Lower leg skin (tissue), 4 donors: ENCODE measurements at regions not wholly inside any gene's neighbourhood (a gene's known extent, or its start where the extent isn't known, plus 50 kb on each side); places are given as distances from the start of the nearest gene placed in this dataset.

Experiments
- DNase-seq, 2 donors: peaks; one replicate each; pipeline ENCODE4 v3.0.0-alpha.2; 2019; ENCODE audit warnings: low spot score in 2 of 2
- H3K4me3 ChIP-seq: fragments of 200-600 bp; sonication (generic); 2 replicates; pipeline ENCODE4 v1.5.1; 2017; ENCODE audit warnings: mild to moderate bottlenecking, low read depth; ENCODE audit not compliant: poor library complexity, severe bottlenecking
- POLR2A ChIP-seq, 2 donors: fragments of 450-650 bp; IDR thresholded peaks; one replicate each; pipeline ENCODE4 v1.6.1; 2016 to 2017; ENCODE audit warnings: antibody characterized with exemption in 2 of 2, mild to moderate bottlenecking in 1 of 2, moderate library complexity in 1 of 2
- WGBS, 2 donors: methylation state at CpG; one replicate each; pipeline ENCODE4 v1.1.5; 2018; 5-methylcytosine and 5-hydroxymethylcytosine counted together
- intact Hi-C: fragments of 100-400 bp; cut with DNase I; formaldehyde crosslinking; loops from one replicate; pipeline ENCODE4 v1.15.0; 2023; ENCODE audit warnings: low total_unique reads
- TF ChIP-seq, protein P1 (sequence below), 3 donors: fragments of 450-650 bp; IDR thresholded peaks; one replicate each; pipeline ENCODE4 v1.5.1; 2016; ENCODE audit warnings: antibody characterized with exemption in 3 of 3, mild to moderate bottlenecking in 3 of 3, moderate library complexity in 2 of 3

DNA sequence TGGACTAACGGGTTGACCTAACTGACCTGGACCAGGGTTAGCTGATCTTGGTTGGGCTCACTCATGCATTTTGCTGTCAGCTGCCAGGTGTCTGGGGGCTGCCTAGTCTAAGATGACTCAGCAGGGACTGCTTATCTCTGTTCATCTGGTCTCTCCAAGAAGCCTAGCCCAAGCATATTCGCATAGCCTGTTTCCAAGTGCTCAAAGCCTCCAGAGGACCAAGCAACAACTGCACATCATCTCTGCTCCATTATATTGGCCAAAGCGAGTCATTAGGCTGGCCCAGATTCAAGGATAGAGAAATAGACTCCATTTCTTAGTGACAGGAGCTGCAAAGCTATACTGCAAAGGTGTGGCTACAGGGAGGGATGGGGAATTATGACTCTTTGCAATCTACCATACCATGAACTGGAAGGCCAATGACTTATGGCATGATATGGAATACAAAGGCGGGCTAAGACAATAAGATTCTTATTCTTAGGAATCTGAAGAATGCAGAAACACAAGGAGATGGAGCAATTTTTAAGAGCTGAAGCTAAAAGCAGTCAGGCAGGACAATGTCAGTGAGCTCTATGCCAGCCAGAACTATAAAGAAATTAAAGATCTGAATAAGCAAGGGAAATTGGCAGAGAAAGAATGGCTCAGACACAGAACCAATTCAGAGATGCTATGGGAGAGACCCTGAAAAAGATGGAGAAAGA, 194.6 kb upstream of the FSCB start:
- no peak overlapping the region for H3K4me3 ChIP-seq
- DNase-seq, result no peak
- intact Hi-C loops, result no loop called here
- 47 to 65% methylated on average over 4 of the region's 4 CpGs for WGBS, 2 donors
- no peak for TF ChIP-seq POLR2A (IDR thresholded peaks at IDR 0.05)
- TF ChIP-seq, protein P1, sequence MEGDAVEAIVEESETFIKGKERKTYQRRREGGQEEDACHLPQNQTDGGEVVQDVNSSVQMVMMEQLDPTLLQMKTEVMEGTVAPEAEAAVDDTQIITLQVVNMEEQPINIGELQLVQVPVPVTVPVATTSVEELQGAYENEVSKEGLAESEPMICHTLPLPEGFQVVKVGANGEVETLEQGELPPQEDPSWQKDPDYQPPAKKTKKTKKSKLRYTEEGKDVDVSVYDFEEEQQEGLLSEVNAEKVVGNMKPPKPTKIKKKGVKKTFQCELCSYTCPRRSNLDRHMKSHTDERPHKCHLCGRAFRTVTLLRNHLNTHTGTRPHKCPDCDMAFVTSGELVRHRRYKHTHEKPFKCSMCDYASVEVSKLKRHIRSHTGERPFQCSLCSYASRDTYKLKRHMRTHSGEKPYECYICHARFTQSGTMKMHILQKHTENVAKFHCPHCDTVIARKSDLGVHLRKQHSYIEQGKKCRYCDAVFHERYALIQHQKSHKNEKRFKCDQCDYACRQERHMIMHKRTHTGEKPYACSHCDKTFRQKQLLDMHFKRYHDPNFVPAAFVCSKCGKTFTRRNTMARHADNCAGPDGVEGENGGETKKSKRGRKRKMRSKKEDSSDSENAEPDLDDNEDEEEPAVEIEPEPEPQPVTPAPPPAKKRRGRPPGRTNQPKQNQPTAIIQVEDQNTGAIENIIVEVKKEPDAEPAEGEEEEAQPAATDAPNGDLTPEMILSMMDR (IDR thresholded peaks at IDR 0.05), result no peak

DNA sequence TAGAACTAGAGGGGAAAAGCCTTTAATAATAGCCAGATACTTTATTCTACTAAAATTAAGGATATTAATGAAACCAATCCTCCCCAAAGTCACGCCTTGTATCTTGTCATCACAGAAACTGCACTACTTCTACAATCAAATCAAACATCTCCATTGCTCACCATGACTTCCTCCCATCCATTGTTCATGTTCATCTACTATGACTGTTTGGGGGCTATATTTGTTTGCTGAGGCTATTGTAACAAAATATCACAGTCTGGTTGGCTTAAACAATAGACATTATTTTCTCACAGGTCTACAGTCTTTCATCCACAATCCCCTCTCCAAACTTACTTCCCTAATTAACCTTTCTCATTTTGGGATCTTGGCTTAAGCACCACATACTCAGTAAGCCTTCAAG, 193.6 kb upstream of the FSCB start:
- 80 to 86% methylated on average over 1 of the region's 1 CpG for WGBS, 2 donors
- no peak for DNase-seq
- no peak for TF ChIP-seq POLR2A (IDR thresholded peaks at IDR 0.05)
- TF ChIP-seq, protein P1 (IDR thresholded peaks at IDR 0.05), result no peak
- intact Hi-C loops, result no loop called here
- H3K4me3 ChIP-seq, result no peak overlapping the region

DNA sequence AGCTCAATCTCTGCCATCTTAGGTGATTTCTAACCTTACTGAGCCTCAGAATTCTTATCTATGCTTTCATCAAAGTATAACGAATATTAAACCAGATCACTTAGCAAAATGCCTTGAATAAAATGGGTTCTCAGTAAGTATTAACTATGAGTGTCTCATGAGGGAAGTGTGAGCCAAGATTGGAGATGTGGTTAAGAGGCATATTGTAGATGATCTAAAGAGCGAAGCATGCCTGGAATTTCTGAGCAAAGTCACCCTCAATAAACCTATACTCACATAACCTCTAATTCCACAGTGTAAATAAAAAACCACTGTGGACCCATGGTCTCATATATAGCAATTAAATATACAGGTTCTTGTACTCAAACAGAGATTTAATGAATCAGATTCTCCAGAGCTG, 193.1 kb upstream of the FSCB start:
- no peak for DNase-seq
- intact Hi-C loops, result no loop called here
- no peak overlapping the region for H3K4me3 ChIP-seq
- WGBS, 2 donors, result 66 to 75% methylated on average over 2 of the region's 2 CpGs
- no peak for TF ChIP-seq POLR2A (IDR thresholded peaks at IDR 0.05)
- TF ChIP-seq, protein P1 (IDR thresholded peaks at IDR 0.05), result no peak

DNA sequence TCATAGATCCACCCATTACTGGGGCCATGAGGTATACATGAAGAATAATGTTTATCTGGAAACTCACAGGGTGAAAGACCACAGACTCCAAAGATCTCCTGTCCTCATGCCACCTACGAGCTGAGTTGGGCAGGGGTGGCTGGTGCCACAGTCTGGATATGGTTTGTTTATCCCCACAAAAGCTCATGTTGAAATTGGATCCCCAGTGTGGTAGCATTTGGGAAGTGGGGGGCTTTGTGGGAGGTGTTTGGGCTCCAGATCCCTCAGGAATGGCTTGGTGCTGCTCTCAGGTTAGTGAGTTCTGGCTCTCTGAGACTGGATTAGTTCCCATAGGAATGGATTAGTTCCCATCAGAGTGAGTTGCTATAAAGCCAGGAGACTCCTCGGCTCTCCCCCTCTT, 192.3 kb upstream of the FSCB start:
- no peak overlapping the region for H3K4me3 ChIP-seq
- intact Hi-C loops, result no loop called here
- 38 to 57% methylated on average over 2 of the region's 2 CpGs for WGBS, 2 donors
- DNase-seq, result no peak
- TF ChIP-seq, protein P1 (IDR thresholded peaks at IDR 0.05), result no peak

DNA sequence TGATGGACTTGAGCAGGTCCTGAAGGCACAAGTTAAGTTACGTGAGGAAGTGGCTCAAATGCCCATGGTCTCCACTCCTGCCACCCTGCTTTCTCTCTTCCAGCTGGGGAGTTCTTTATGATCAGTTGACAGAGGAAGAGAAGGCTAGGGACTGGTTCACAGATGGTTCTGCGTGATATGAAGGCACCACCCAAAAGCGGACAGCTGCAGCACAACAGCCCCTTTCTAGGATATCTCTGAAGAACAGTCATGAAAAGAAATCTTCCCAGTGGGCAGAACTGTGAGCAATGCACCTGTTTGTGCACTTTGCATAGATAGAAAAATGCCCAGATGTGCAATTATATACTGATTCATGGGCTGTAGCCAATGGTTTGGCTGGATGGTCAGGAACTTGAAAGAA, 162.4 kb upstream of the FSCB start:
- DNase-seq, result no peak
- intact Hi-C loops, result no loop called here
- 92 to 100% methylated on average over 3 of the region's 3 CpGs for WGBS, 2 donors
- H3K4me3 ChIP-seq, result no peak overlapping the region
- TF ChIP-seq POLR2A (IDR thresholded peaks at IDR 0.05), result no peak
- TF ChIP-seq, protein P1 (IDR thresholded peaks at IDR 0.05), result no peak

DNA sequence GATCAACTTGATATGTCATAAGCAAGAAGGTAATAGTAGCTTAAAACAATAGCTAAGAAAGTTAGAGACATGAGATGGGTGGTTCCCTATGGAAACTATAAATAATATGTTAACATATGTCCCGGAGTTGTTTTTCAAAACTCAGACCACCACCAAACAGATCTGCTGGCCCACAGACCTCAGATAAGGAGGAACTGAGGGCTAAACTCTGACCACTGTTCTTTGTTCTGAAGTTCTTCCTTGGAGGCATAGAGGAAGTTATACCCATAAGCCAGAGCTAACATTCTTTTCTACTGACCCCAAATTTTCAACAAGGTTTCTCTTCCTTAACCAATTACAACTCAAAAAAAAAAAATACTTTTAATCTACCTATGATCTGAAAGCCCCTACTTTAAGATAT, 156.1 kb upstream of the FSCB start:
- intact Hi-C loops, result no loop called here
- DNase-seq, result no peak
- TF ChIP-seq, protein P1 (IDR thresholded peaks at IDR 0.05), result no peak
- TF ChIP-seq POLR2A (IDR thresholded peaks at IDR 0.05), result no peak
- H3K4me3 ChIP-seq, result no peak overlapping the region
- 65 to 76% methylated on average over 1 of the region's 1 CpG for WGBS, 2 donors
